GM23248 (cell line): ENCODE measurements at regions not wholly inside any gene's neighbourhood (a gene's known extent, or its start where the extent isn't known, plus 50 kb on each side); places are given as distances from the start of the nearest gene placed in this dataset.

Source experiments
- DNase-seq: peaks from one replicate; pipeline ENCODE4 v3.0.0-alpha.2; 2015
- H2AFZ ChIP-seq: fragments of 200-600 bp; sonication (generic); 2 replicates; pipeline ENCODE4 v1.6.1; 2016; ENCODE audit warnings: antibody characterized with exemption
- H3F3A ChIP-seq: fragments of 200-600 bp; sonication (generic); 2 replicates; pipeline ENCODE4 v1.6.1; 2016; ENCODE audit warnings: mild to moderate bottlenecking, antibody characterized with exemption, mixed run types; ENCODE audit not compliant: insufficient read depth
- H3K27ac ChIP-seq: fragments of 200-600 bp; sonication (generic); 2 replicates; pipeline ENCODE4 v1.5.1; 2016; ENCODE audit warnings: mild to moderate bottlenecking
- H3K27me3 ChIP-seq: fragments of 200-600 bp; sonication (generic); replicated peaks from 2 replicates; pipeline ENCODE4 v1.6.1; 2016; ENCODE audit warnings: mild to moderate bottlenecking; ENCODE audit not compliant: insufficient read depth
- H3K36me3 ChIP-seq: fragments of 200-600 bp; sonication (generic); 2 replicates; pipeline ENCODE4 v1.6.1; 2016; ENCODE audit warnings: low read depth, mild to moderate bottlenecking
- H3K4me1 ChIP-seq: fragments of 200-600 bp; sonication (generic); 2 replicates; pipeline ENCODE4 v1.6.1; 2016; ENCODE audit warnings: mild to moderate bottlenecking; ENCODE audit not compliant: insufficient read depth
- H3K4me2 ChIP-seq: fragments of 200-600 bp; sonication (generic); one replicate; pipeline ENCODE4 v1.6.1; 2016; ENCODE audit warnings: mild to moderate bottlenecking; ENCODE audit not compliant: unreplicated experiment
- H3K4me3 ChIP-seq: fragments of 200-600 bp; sonication (generic); 2 replicates; pipeline ENCODE4 v1.5.1; 2016; ENCODE audit warnings: mild to moderate bottlenecking
- H3K79me2 ChIP-seq: fragments of 200-600 bp; sonication (generic); 2 replicates; pipeline ENCODE4 v1.6.1; 2016; ENCODE audit warnings: mild to moderate bottlenecking; ENCODE audit not compliant: insufficient read depth
- H3K9ac ChIP-seq: fragments of 200-600 bp; sonication (generic); 2 replicates; pipeline ENCODE4 v1.6.1; 2016; ENCODE audit warnings: mild to moderate bottlenecking
- H3K9me2 ChIP-seq: fragments of 200-600 bp; sonication (generic); 2 replicates; pipeline ENCODE4 v1.6.1; 2016; ENCODE audit warnings: mixed run types, mild to moderate bottlenecking, moderate library complexity; ENCODE audit not compliant: insufficient read depth
- H3K9me3 ChIP-seq: fragments of 200-600 bp; sonication (generic); one replicate; pipeline ENCODE4 v1.6.1; 2017; ENCODE audit warnings: low read depth
- H4K20me1 ChIP-seq: fragments of 200-600 bp; sonication (generic); 2 replicates; pipeline ENCODE4 v1.6.0; 2016; ENCODE audit not compliant: insufficient read depth
- EZH2 ChIP-seq: fragments of 200-600 bp; sonication (generic); IDR thresholded peaks from 2 replicates; pipeline ENCODE4 v1.6.1; 2018; ENCODE audit warnings: antibody characterized with exemption, mild to moderate bottlenecking; ENCODE audit not compliant: insufficient read depth, poor library complexity, severe bottlenecking
- EZH2phosphoT487 ChIP-seq: fragments of 200-600 bp; sonication (generic); IDR thresholded peaks from 2 replicates; pipeline ENCODE4 v1.6.1; 2018; ENCODE audit warnings: antibody characterized with exemption, moderate library complexity, mild to moderate bottlenecking, low read depth; ENCODE audit not compliant: insufficient read depth
- WGBS, 2 experiments: methylation state at CpG; one replicate each; pipeline ENCODE4 v1.1.6; 2015 to 2017; ENCODE audit warnings: low lambda C conversion rate in 2 of 2, low coverage in 1 of 2; ENCODE audit errors: missing lambda C conversion rate in 2 of 2; 5-methylcytosine and 5-hydroxymethylcytosine counted together
- in situ Hi-C: fragments of 300-500 bp; cut with MboI; formaldehyde crosslinking; loops from 2 replicates; pipeline ENCODE4 v1.15.0; 2020

- H4K20me1 ChIP-seq = no peaks in the 10 kb centered on the region
- no peaks in the 10 kb centered on the region for H3K9me3 ChIP-seq
- no peak overlapping the region for H3K9ac ChIP-seq
- H3K4me2 ChIP-seq = no peak overlapping the region
- H3K9me2 ChIP-seq = no peaks in the 10 kb centered on the region
- no peak overlapping the region for H2AFZ ChIP-seq
- H3K4me1 ChIP-seq = no peaks in the 10 kb centered on the region; the same call in 1 of the 2 replicates
- H3K27me3 ChIP-seq = no peaks in the 10 kb centered on the region
- H3K27ac ChIP-seq = no peak overlapping the region
- 68% methylated on average over 6 of the region's 6 CpGs for WGBS, 2 experiments
- TF ChIP-seq EZH2 (no peak), EZH2phosphoT487 (no peak)
- no peaks in the 10 kb centered on the region for H3F3A ChIP-seq
- no peaks in the 10 kb centered on the region for H3K36me3 ChIP-seq
- H3K4me3 ChIP-seq = no peak overlapping the region
- in situ Hi-C loops = no loop called here
- DNase-seq = no peak
- no peaks in the 10 kb centered on the region for H3K79me2 ChIP-seq
Observed at GRCh38 chr1:184141361-184141880, 89.9 kb downstream of the TSEN15 start.

- 33 to 34% methylated on average over 5 of the region's 5 CpGs for WGBS, 2 experiments
- Histone ChIP-seq H3K4me3 (no peak overlapping the region), H3K9me2 (no peaks in the 10 kb centered on the region), H3F3A (no peaks in the 10 kb centered on the region), H2AFZ (peak overlapping the region; percentile 24; the same call in 1 of the 2 replicates), H3K36me3 (no peaks in the 10 kb centered on the region), H3K9ac (no peak overlapping the region), H3K4me2 (no peak overlapping the region), H3K4me1 (no peaks in the 10 kb centered on the region; the same call in 1 of the 2 replicates), H4K20me1 (no peaks in the 10 kb centered on the region), H3K79me2 (no peaks in the 10 kb centered on the region), H3K27ac (no peak overlapping the region), H3K27me3 (no peaks in the 10 kb centered on the region), H3K9me3 (no peaks in the 10 kb centered on the region)
- TF ChIP-seq EZH2phosphoT487 (no peak), EZH2 (no peak)
- in situ Hi-C loops = no loop called here
- DNase-seq = peak; percentile 54
Observed at GRCh38 chr1:184143449-184143848, 91.9 kb downstream of the TSEN15 start.

- Histone ChIP-seq H3K36me3 (no peaks in the 10 kb centered on the region), H3K4me3 (no peak overlapping the region), H3F3A (peaks cover 3% of the 10 kb centered on the region), H4K20me1 (no peaks in the 10 kb centered on the region), H3K27ac (no peak overlapping the region), H2AFZ (no peak overlapping the region), H3K9me2 (no peaks in the 10 kb centered on the region), H3K27me3 (no peaks in the 10 kb centered on the region), H3K4me1 (peaks cover 2% of the 10 kb centered on the region), H3K9ac (no peak overlapping the region), H3K79me2 (no peaks in the 10 kb centered on the region), H3K9me3 (no peaks in the 10 kb centered on the region), H3K4me2 (no peak overlapping the region)
- in situ Hi-C loops = no loop called here
- no peak for DNase-seq
- TF ChIP-seq EZH2phosphoT487 = no peak
- no peak for TF ChIP-seq EZH2
- WGBS, 2 experiments = 92 to 96% methylated on average over 5 of the region's 5 CpGs
Observed at GRCh38 chr1:184145083-184145482, 93.6 kb downstream of the TSEN15 start.

GRCh38 chr1:184146202-184146601 is 94.7 kb downstream of the TSEN15 start:
- WGBS, 2 experiments = 83 to 87% methylated on average over 4 of the region's 4 CpGs
- no peaks in the 10 kb centered on the region for H4K20me1 ChIP-seq
- TF ChIP-seq EZH2phosphoT487 = no peak
- no peak for TF ChIP-seq EZH2
- in situ Hi-C loops = no loop called here
- H3K9me3 ChIP-seq = no peaks in the 10 kb centered on the region
- no peak for DNase-seq
- H3K4me1 ChIP-seq = peaks cover 13% of the 10 kb centered on the region
- no peak overlapping the region for H2AFZ ChIP-seq
- H3K27ac ChIP-seq = no peak overlapping the region
- H3K27me3 ChIP-seq = no peaks in the 10 kb centered on the region
- H3K79me2 ChIP-seq = no peaks in the 10 kb centered on the region
- H3K4me3 ChIP-seq = no peak overlapping the region
- H3K36me3 ChIP-seq = no peaks in the 10 kb centered on the region
- H3K9ac ChIP-seq = no peak overlapping the region
- no peak overlapping the region for H3K4me2 ChIP-seq
- H3F3A ChIP-seq = peaks cover 13% of the 10 kb centered on the region
- H3K9me2 ChIP-seq = no peaks in the 10 kb centered on the region
